ENCODE measurements at regions not wholly inside any gene's neighbourhood (a gene's known extent, or its start where the extent isn't known, plus 50 kb on each side); places are given as distances from the start of the nearest gene placed in this dataset.

DNA sequence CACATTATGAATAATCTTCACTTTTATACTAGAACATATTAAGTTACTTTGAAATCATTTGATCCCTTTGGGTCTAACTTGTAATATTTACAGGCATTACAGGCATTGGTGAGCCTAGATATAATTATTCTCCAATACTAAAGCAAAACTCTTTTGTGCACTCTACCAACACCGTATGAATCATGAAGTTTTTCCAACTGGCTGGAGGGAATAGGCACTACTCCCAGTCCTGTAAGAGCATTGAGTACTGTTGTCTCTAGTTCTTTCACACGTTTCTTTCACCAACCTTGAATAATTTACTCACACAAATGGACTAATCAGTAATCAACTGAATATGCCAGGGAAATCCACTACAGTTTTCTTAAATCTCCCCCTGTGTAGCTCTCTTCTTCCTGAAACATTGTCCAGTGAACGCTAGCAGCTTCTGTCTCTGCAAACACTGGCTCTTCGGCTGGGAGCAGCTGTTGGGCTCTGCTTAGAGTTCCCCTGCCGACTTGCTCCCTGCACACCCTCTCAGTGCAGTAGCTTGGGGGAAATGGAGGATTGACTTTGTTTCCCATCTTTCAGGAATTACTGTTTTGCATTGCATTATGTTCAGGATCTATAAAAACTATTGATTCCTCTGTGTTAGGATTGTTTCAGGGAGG is 476.7 kb downstream of the RFC3 start:
- Mint-ChIP-seq H3K4me1 (ENCODE audit: low read depth) (no peaks in the 10 kb centered on the region), H3K4me3 (no peak overlapping the region), H3K9me3 (peaks cover 11% of the 10 kb centered on the region), H3K27me3 (no peaks in the 10 kb centered on the region), H3K27ac (no peak overlapping the region), H3K36me3 (ENCODE audit: low read depth) (no peaks in the 10 kb centered on the region)
- no peaks in the 10 kb centered on the region for H3K4me1 ChIP-seq (ENCODE audit: insufficient read depth, low read length)
- H3K9me3 ChIP-seq (ENCODE audit: control insufficient read depth in 1 of 2, insufficient read depth in 1 of 2, low read length in 2 of 2), result no peaks in the 10 kb centered on the region
- H3K27me3 ChIP-seq (ENCODE audit: control insufficient read depth in 1 of 2, insufficient read depth in 2 of 2, low read length in 2 of 2), result no peaks in the 10 kb centered on the region
- ChIA-PET CTCF (no interaction called here), POLR2A (no interaction called here)
- DNase-seq (no peak), ATAC-seq (ENCODE audit: poor library complexity) (no peak)
- no peaks in the 10 kb centered on the region for H3K36me3 ChIP-seq (ENCODE audit: insufficient read depth, low read length)
- no peak overlapping the region for H3K4me3 ChIP-seq (ENCODE audit: low read length)
- TF ChIP-seq, protein P1, sequence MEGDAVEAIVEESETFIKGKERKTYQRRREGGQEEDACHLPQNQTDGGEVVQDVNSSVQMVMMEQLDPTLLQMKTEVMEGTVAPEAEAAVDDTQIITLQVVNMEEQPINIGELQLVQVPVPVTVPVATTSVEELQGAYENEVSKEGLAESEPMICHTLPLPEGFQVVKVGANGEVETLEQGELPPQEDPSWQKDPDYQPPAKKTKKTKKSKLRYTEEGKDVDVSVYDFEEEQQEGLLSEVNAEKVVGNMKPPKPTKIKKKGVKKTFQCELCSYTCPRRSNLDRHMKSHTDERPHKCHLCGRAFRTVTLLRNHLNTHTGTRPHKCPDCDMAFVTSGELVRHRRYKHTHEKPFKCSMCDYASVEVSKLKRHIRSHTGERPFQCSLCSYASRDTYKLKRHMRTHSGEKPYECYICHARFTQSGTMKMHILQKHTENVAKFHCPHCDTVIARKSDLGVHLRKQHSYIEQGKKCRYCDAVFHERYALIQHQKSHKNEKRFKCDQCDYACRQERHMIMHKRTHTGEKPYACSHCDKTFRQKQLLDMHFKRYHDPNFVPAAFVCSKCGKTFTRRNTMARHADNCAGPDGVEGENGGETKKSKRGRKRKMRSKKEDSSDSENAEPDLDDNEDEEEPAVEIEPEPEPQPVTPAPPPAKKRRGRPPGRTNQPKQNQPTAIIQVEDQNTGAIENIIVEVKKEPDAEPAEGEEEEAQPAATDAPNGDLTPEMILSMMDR (IDR thresholded peaks at IDR 0.05), result no peak
- H3K27ac ChIP-seq (ENCODE audit: low read depth in 1 of 2, low read length in 2 of 2), result no peak overlapping the region
- intact Hi-C loops (cut with DNase I, micrococcal nuclease), result no loop called here

DNA sequence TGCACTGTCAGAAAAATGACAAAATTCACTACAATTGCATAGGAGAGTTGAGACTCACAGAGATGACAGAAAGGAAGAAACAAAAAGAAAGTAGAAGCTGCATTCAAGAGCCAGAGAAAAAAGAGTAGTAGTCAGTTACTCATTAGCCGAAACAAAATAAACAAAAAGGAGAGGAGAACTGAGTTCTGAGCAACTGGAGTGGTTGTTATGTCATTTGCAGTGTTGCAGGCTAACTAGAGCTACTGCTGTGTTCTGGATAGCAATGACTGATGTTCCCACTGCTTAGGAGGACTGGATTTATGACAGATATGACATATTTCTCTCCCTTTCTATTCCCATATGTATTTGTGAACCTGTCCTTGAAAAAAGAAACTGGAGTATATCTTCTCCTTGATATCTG is 482.6 kb downstream of the RFC3 start:
- Histone ChIP-seq H3K9me3 (ENCODE audit: control insufficient read depth in 1 of 2, insufficient read depth in 1 of 2, low read length in 2 of 2) (peaks cover 0 to 4% of the 10 kb centered on the region in 2 experiments), H3K4me1 (ENCODE audit: insufficient read depth, low read length) (no peaks in the 10 kb centered on the region), H3K4me3 (ENCODE audit: low read length) (no peak overlapping the region), H3K27ac (ENCODE audit: low read depth in 1 of 2, low read length in 2 of 2) (no peak overlapping the region), H3K27me3 (ENCODE audit: control insufficient read depth in 1 of 2, insufficient read depth in 2 of 2, low read length in 2 of 2) (no peaks in the 10 kb centered on the region), H3K36me3 (ENCODE audit: insufficient read depth, low read length) (no peaks in the 10 kb centered on the region)
- intact Hi-C loops (cut with DNase I, micrococcal nuclease), result no loop called here
- no peak overlapping the region for H3K4me3 Mint-ChIP-seq
- peaks cover 7% of the 10 kb centered on the region for H3K9me3 Mint-ChIP-seq
- CTCF ChIA-PET, result no interaction called here
- DNase-seq (no peak), ATAC-seq (ENCODE audit: poor library complexity) (no peak)
- no peaks in the 10 kb centered on the region for H3K36me3 Mint-ChIP-seq (ENCODE audit: low read depth)
- H3K27ac Mint-ChIP-seq, result no peak overlapping the region
- TF ChIP-seq, protein P1 (IDR thresholded peaks at IDR 0.05), result no peak
- POLR2A ChIA-PET, result no interaction called here
- H3K4me1 Mint-ChIP-seq (ENCODE audit: low read depth), result no peaks in the 10 kb centered on the region
- H3K27me3 Mint-ChIP-seq, result no peaks in the 10 kb centered on the region

DNA sequence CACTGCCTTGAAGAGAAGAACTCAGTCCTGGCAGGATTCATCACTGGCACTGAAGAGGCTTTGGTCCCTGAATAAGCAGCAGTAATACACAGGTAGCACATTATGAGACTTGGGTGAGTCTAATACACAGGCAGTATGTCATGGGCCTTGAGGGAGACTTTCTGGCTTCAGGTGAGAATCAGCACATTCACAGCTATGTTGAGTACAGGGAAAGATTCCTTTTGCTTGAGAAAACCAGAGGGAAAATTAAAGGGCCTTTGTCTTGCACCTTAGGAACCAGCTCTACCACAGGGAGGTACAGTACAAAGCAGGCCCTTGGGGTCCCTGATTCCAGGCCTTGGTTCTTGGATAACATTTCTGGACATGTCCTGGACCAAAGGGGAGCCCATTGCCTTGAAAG is 484.6 kb downstream of the RFC3 start:
- no peaks in the 10 kb centered on the region for H3K27me3 Mint-ChIP-seq
- DNase-seq (no peak), ATAC-seq (ENCODE audit: poor library complexity) (no peak)
- Histone ChIP-seq H3K36me3 (ENCODE audit: insufficient read depth, low read length) (no peaks in the 10 kb centered on the region), H3K4me3 (ENCODE audit: low read length) (no peak overlapping the region), H3K4me1 (ENCODE audit: insufficient read depth, low read length) (no peaks in the 10 kb centered on the region), H3K27me3 (ENCODE audit: control insufficient read depth in 1 of 2, insufficient read depth in 2 of 2, low read length in 2 of 2) (no peaks in the 10 kb centered on the region), H3K27ac (ENCODE audit: low read depth in 1 of 2, low read length in 2 of 2) (no peak overlapping the region), H3K9me3 (ENCODE audit: control insufficient read depth in 1 of 2, insufficient read depth in 1 of 2, low read length in 2 of 2) (peaks cover 0 to 4% of the 10 kb centered on the region in 2 experiments)
- no peaks in the 10 kb centered on the region for H3K4me1 Mint-ChIP-seq (ENCODE audit: low read depth)
- no peaks in the 10 kb centered on the region for H3K36me3 Mint-ChIP-seq (ENCODE audit: low read depth)
- H3K9me3 Mint-ChIP-seq, result peaks cover 7% of the 10 kb centered on the region
- TF ChIP-seq, protein P1 (IDR thresholded peaks at IDR 0.05), result no peak
- no peak overlapping the region for H3K27ac Mint-ChIP-seq
- ChIA-PET CTCF (no interaction called here), POLR2A (no interaction called here)
- intact Hi-C loops (cut with DNase I, micrococcal nuclease), result no loop called here
- no peak overlapping the region for H3K4me3 Mint-ChIP-seq
